Stimulated activated CD4-positive, alpha-beta T cell treated with anti-CD3 and anti-CD28 coated beads, Interleukin-2, amount 100 ng/mL, for 24 hours (primary cell): ENCODE measurements at regions not wholly inside any gene's neighbourhood (a gene's known extent, or its start where the extent isn't known, plus 50 kb on each side); places are given as distances from the start of the nearest gene placed in this dataset.

Experiments used
- DNase-seq, 2 donors: peaks; one replicate each; pipeline ENCODE4 v3.0.0-alpha.2; 2020

DNA sequence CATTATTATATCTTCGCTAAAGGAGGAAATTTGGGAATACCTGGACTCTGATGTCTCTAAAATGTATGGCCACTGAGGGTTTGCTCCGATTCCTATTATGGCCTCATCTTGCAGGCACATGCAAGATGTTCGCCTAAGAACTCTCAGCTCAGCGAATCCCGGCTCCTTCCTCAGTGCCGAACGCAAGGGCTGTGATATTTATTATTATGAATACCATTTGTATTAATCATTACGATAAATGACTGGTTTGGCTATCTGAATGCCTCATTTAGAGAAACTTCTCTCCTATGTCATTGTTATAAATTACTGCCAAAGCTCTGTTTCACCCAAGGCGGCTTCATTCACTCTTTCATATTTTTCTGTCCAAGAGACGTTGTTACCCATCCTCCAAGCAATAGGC is 369.7 kb upstream of the TSHZ3 start:
- DNase-seq, result no peak

GRCh38 chr19:31723101-31723500 is 373.9 kb upstream of the TSHZ3 start:
- DNase-seq, result no peak

GRCh38 chr19:31725051-31725450 is 375.8 kb upstream of the TSHZ3 start:
- no peak for DNase-seq

GRCh38 chr19:31727536-31727935 is 378.3 kb upstream of the TSHZ3 start:
- no peak for DNase-seq

GRCh38 chr19:31730270-31730669 is 381.0 kb upstream of the TSHZ3 start:
- DNase-seq, result no peak

DNA sequence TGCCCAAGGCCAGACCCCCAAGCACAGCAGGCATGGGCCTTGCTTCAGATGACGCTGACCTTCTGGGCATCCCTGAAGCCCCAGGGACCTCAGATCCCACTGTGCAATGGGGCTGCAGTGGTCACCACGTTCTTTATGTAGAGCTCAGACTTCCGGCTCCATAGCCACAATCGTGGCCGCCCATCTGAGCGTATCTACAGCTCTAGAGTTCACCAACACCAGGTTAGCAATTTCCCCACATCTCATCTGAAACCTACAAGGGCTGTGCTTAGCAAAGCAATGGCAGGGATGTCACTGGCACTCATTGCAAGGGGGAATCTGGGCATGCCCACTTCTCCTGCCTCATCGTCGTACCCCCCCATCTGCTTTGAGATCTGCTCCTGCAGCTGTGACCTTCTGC is 384.4 kb upstream of the TSHZ3 start:
- no peak for DNase-seq

DNA sequence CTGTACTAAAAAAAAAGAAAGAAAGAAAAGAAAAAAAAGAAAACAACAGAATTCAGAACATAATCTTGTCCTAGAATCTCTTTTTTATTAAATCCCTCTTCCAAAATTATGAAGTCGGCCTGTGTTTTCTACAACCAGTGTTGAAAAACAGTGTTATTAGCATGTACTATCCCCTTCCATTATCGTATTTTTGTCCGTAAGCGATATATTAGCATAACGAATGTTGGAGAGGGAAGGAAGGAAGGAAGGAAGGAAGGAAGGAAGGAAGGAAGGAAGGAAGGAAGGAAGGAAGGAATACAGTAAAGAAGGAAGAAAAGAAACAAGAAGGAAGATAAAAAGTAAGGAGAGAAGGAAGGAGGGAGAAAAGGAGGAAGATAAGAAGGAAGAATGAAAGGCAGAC is 393.0 kb upstream of the TSHZ3 start:
- DNase-seq, result no peak

DNA sequence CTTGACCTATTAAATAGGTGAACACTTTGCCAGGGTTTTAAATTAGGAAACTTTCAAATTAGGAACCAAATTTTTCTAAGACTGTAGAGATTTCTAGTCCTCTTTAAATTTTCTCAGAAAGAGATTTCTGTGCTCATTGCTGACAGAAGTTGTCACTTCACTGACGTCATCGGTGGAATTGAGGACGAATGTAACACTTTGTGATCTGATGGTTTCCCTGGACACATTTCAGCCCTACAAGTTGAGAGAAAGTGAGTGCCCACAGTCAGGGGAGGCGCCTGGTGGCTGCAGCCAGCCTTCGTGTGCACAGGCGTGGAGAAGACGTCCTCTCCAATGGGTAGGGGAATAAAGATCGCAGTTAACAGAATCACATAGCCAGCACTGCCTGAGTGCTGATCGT is 396.5 kb upstream of the TSHZ3 start:
- DNase-seq, result no peak

GRCh38 chr19:31749231-31749630 is 400.0 kb upstream of the TSHZ3 start:
- DNase-seq, result no peak

GRCh38 chr19:31759359-31759758 is 410.1 kb upstream of the TSHZ3 start:
- no peak for DNase-seq

DNA sequence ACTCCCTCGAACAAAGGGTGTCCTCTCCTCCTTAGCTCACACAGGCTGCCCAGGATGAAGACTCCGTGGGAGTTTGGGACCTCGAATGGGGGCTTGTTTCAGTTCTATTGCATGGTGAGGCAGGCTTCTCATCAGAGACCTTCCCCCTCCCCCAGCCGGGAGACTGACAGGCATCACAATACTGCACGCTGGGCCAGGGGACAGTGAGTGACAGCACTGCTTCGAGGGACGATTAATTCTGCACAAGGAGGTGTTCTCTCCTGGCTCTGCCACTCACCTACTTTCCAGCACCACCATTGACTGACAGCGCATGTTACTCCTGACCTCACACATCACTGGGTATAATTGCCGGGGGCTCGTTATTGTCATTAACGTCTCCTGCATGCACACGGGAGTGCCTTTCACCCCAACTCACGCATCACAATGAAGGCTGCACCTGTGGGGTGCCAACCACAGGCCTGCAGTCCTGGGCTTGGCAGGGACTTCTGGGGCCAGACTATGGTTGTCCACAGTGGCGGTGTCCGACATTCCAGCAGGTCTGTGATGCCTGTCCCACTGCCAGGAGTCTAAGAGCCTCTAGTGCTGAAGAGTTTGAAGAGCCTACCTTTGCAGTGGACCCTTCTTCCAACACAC is 412.2 kb upstream of the TSHZ3 start:
- no peak for DNase-seq

DNA sequence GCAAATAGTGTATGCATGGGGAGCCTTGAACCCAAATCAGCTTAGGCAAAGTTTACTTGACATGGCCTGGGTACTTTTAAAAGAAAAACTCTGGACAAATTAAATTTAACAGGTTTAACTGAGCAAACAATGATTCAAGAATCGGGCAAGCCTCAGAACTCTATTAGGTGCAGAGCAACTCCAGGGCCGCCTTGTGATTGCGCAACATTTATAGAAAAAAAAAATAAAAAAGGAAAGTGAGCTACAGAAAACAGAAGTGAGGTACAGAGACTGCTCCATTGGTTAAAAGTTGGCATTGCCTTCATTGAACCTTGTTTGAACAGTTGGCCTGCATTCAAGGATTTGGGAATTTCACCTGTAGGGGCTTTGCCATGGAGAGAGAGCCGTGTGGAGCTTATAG is 421.0 kb upstream of the TSHZ3 start:
- DNase-seq, result no peak

DNA sequence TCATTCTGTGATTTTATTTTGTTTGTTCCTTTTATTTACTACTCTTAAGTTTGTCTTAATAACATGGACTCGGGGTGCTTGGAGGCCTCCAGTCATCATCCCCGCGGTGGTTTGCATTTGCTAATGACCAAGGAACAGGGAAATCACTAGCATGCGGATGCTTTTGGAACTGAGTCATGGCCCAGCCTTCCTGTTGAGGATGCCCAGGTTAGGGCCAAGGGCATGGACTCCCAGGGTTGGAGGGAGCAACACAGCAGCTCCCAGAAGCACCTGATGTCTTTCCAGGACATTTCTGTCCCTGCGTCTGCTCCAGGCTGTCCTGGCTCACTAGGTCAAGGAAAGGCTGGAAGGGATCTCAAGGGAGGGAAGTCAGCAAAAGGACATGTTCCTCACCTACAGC is 423.7 kb upstream of the TSHZ3 start:
- no peak for DNase-seq

DNA sequence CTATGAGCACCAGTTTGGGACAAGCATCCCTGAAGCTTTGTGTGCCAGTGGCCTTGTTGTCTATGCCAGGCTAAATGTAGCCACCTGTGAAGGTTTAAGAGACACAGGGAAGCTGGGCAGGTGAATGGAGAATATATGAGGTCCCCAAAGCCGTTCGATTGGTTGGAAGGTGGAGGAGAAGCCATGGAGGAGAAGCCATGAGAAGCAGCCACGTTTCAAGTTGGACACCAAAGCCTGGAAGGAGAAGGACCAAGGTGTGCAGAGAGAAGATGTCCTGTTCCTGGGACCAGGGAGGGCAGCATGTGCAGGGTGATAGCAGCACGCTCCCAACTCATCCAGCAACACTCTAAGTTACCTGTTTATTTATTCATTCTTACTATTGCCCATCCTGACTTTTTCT is 432.3 kb upstream of the TSHZ3 start:
- no peak for DNase-seq

- DNase-seq, result no peak
Observed at GRCh38 chr19:31783592-31783991, 434.4 kb upstream of the TSHZ3 start.

DNA sequence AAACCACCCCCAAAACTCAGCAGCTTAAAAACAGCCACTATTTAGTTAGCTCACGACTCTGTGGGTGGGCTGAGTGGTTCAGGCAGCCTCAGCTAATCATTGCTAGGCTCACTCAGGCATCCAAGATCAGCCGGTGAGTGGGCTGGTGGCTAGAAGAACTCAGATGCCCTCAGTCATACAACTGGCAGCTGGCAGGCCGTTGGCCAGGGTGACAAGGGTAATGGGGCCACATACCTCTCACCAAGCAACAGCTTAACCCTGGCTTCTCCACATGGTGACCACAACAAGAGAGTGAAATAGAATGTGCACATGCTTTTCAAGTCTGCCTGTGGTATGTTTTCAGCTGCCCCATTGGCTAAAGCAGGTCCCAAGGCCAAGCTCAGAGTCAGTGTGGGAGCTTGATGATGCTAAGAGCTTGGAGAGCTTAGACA is 435.4 kb upstream of the TSHZ3 start:
- DNase-seq, result no peak

GRCh38 chr19:31801611-31802010 is 452.4 kb upstream of the TSHZ3 start:
- no peak for DNase-seq

- DNase-seq, result no peak
Observed at GRCh38 chr19:31803835-31804446, 454.7 kb upstream of the TSHZ3 start.

- DNase-seq, result no peak
Observed at GRCh38 chr19:31804668-31805067, 455.4 kb upstream of the TSHZ3 start.

- no peak for DNase-seq
Observed at GRCh38 chr19:31810536-31811109, 461.4 kb upstream of the TSHZ3 start.

DNA sequence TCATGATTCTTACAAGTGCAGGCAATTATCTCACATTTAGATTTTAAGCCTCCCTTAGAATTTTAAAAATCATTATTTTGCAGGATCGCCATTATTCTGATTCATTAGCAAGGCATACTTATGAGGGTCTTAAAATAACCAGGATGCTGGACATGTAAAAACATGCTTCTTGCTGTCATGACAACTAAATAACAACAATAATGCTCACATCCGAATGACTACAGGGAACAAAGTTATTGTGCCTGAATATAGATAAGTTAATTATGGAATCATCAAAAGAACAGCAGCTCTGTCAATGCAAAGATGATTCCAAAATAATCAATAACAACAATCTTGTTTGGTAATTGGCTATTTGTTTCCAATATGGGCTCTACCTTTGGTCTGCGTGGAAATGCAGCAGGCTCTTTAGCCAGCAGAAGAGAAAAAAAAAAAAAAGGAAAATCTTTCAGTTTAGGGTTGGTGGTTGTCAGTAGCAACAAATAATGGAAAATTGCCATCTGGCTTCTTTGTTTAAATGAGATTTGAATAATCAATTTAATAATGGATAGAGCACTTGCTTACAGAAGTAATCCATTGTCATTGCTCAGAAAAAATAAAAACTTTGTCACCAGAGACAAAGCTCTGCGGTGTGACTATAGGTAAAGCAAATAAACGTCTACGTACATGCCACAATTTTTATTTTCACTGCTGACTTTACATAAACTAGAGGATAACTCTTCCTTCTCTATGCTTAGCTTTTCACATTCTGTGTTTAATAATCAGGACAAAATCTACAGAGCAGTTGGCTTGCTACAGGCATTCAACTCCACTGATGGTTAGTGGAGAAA is 468.9 kb upstream of the TSHZ3 start:
- no peak for DNase-seq

DNA sequence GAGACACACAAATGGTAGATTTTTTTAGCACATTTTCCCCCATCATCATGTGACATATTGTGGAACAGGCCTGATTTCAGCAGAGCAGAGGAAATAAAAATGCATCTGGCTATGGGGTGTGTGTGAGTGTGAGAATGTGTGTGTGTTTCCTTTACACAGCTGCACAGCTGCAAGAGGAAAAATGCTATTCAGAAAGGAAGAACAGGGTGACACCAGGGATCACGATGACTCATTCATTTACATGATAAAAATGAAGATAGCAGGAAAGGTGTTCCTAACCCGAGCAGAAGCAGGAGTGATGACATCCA is 469.5 kb upstream of the TSHZ3 start:
- DNase-seq, result no peak

DNA sequence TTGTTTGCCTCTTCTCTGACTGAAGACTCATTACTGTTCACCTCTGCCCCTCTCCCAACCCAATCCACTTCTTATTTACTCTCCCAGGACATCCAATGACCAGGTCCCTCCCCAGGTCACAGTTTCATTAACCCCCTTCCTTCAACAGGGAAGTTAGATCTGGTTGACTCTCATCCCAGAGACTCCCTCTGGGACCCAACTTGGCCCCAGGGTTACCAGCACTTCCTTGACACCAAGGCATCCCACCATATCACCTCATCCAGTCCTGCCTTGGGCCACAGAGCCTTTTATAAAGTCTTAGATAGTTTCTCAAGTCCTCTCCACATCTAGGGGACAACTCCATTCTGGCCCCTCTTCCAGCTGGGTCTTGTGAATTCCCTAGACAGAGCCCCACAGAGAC is 470.6 kb upstream of the TSHZ3 start:
- DNase-seq, result no peak

DNA sequence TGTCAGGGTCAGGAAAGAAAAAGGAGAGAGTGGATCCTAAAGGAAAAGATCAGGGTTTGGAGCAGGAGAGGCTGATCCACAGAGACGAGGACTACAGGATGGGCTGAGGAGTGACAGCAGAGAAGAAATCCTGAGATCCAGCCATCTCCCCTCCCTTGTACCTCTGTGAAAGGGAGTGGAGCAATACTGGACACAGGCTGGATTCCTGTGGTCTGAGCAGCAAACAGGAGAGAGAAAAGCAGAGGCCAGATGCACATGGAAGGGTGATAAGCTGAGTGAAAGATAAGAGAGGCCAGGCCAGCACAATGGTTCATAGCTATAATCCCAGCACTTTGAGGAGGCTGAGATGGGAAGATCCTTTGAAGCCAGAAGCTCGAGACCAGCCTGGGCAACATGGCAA is 472.1 kb upstream of the TSHZ3 start:
- DNase-seq, result no peak
